HepG2 (cell line): ENCODE measurements at regions not wholly inside any gene's neighbourhood (a gene's known extent, or its start where the extent isn't known, plus 50 kb on each side); places are given as distances from the start of the nearest gene placed in this dataset.

Experiments used
- ATAC-seq: fragments of 200-7000 bp; cut with Tn5 transposase; 3 replicates; pipeline ENCODE4 v1.9.1; 2020; ENCODE audit warnings: mild to moderate bottlenecking, moderate library complexity
- BruUV-seq: library from RNA; stranded (reverse); fragments of 400-500 nt; replicated peaks from 2 replicates; lab custom pipeline; 2021; lab: Mats Ljungman, UMichigan
- CTCF ChIA-PET: fragments of 300-600 bp; formaldehyde crosslinking; extraction: SDS; loops from one replicate; lab custom pipeline; 2021; ENCODE audit warnings: low total read pairs, inconsistent platforms, low intra/inter-chr PET ratio; lab: Yijun Ruan, JAX
- POLR2A ChIA-PET: fragments of 350-600 bp; sonication (Branson Sonifier 250); formaldehyde crosslinking; loops from one replicate; lab custom pipeline; 2020; ENCODE audit warnings: antibody characterized with exemption, inconsistent platforms; lab: Yijun Ruan, JAX
- DNase-seq: peaks from one replicate; pipeline ENCODE4 v3.0.0-alpha.2; 2015; ENCODE audit warnings: low spot score
- FAIRE-seq: peaks from 3 replicates; lab custom pipeline; 2011; peaks lifted over from hg19 to GRCh38; lab: Jason Lieb, UNC
- H2AFZ ChIP-seq: one replicate; pipeline ENCODE4 v1.6.1; 2011; ENCODE audit warnings: low read length, inconsistent platforms
- H3K27ac ChIP-seq: fragments of 300-600 bp; 3 replicates; pipeline ENCODE4 v1.8.0; 2011; ENCODE audit warnings: mixed run types, mild to moderate bottlenecking, mixed read lengths, low read length, inconsistent platforms; ENCODE audit not compliant: insufficient read depth; ENCODE audit errors: extremely low read length
- H3K27me3 ChIP-seq, 2 experiments: fragments of 200-600 bp in 1 of 2; 2 replicates in 1 of 2; 3 replicates in 1 of 2; pipeline versions ENCODE4 v1.6.0 to v1.8.0; 2011; ENCODE audit warnings: low read length in 2 of 2, mild to moderate bottlenecking in 2 of 2, moderate library complexity in 2 of 2, inconsistent platforms in 1 of 2; ENCODE audit not compliant: insufficient read depth in 2 of 2, control insufficient read depth in 1 of 2
- H3K36me3 ChIP-seq, 2 experiments: fragments of 200-600 bp in 1 of 2; replicated peaks in 1 of 2; 2 replicates in 1 of 2; 3 replicates in 1 of 2; pipeline versions ENCODE4 v1.5.1 to v1.8.0; 2011; ENCODE audit warnings: low read length in 2 of 2, inconsistent platforms in 1 of 2; ENCODE audit not compliant: insufficient read depth in 2 of 2, control insufficient read depth in 1 of 2
- H3K4me1 ChIP-seq: 2 replicates; pipeline ENCODE4 v1.5.1; 2012; ENCODE audit warnings: low read length, inconsistent platforms; ENCODE audit not compliant: insufficient read depth
- H3K4me2 ChIP-seq: 2 replicates; pipeline ENCODE4 v1.6.0; 2011; ENCODE audit warnings: low read depth, low read length, inconsistent platforms
- H3K4me3 ChIP-seq, 3 experiments: fragments of 200-600 bp in 1 of 3; sonication (generic), shearing (Covaris generic) in 1 of 3; replicated peaks in 1 of 3; 2 replicates each; pipeline ENCODE4 v1.5.1; 2011 to 2016; ENCODE audit warnings: low read length in 3 of 3, inconsistent platforms in 2 of 3, low read depth in 2 of 3, mild to moderate bottlenecking in 2 of 3, control low read depth in 1 of 3, mixed read lengths in 1 of 3; ENCODE audit not compliant: insufficient read depth in 1 of 3
- H3K79me2 ChIP-seq: one replicate; pipeline ENCODE4 v1.6.1; 2011; ENCODE audit warnings: low read length, inconsistent platforms; ENCODE audit not compliant: insufficient read depth
- H3K9ac ChIP-seq: 2 replicates; pipeline ENCODE4 v1.6.0; 2011; ENCODE audit warnings: mild to moderate bottlenecking, low read depth, low read length, inconsistent platforms; ENCODE audit not compliant: insufficient read depth
- H3K9me3 ChIP-seq: 2 replicates; pipeline ENCODE4 v1.5.1; 2012; ENCODE audit warnings: mild to moderate bottlenecking, low read length
- H4K20me1 ChIP-seq: 2 replicates; pipeline ENCODE4 v1.6.0; 2011; ENCODE audit warnings: inconsistent platforms, mild to moderate bottlenecking, low read length, moderate library complexity; ENCODE audit not compliant: insufficient read depth
- ATM ChIP-seq: fragments of 450-650 bp; IDR thresholded peaks from 2 replicates; pipeline ENCODE4 v1.7.1; 2017; ENCODE audit warnings: mild to moderate bottlenecking, borderline replicate concordance
- CBFB ChIP-seq: sonication (generic); formaldehyde crosslinking; IDR thresholded peaks from 2 replicates; pipeline ENCODE4 v1.4.0; 2020; ENCODE audit warnings: missing genetic modification reagents
- E2F5 ChIP-seq: sonication (generic); formaldehyde crosslinking; conservative IDR thresholded peaks from 2 replicates; pipeline ENCODE4 v1.4.0; 2020; ENCODE audit warnings: missing genetic modification reagents
- FOXA1 ChIP-seq, 2 experiments: fragments of 450-650 bp in 1 of 2; sonication (generic) in 1 of 2; formaldehyde crosslinking in 1 of 2; IDR thresholded peaks; 2 replicates each; pipeline versions ENCODE4 v1.4.0 to v1.6.1; 2016 to 2020; ENCODE audit warnings: missing genetic modification reagents in 1 of 2
- KDM5A ChIP-seq: fragments of 200-600 bp; sonication (generic); IDR thresholded peaks from 2 replicates; pipeline ENCODE4 v1.7.0; 2018; ENCODE audit warnings: antibody characterized with exemption, mild to moderate bottlenecking, low read length, borderline replicate concordance
- MEIS1 ChIP-seq: sonication (generic); formaldehyde crosslinking; IDR thresholded peaks from 2 replicates; pipeline ENCODE4 v1.9.0; 2021; ENCODE audit warnings: mild to moderate bottlenecking, missing genetic modification reagents, moderate library complexity, borderline replicate concordance
- MTA1 ChIP-seq: sonication (generic); formaldehyde crosslinking; IDR thresholded peaks from 2 replicates; pipeline ENCODE4 v1.4.0; 2020; ENCODE audit warnings: missing genetic modification reagents, mild to moderate bottlenecking, borderline replicate concordance
- PHF5A ChIP-seq: IDR thresholded peaks from one replicate; pipeline ENCODE4 v1.6.1; 2018; ENCODE audit warnings: low read depth, missing genetic modification reagents; ENCODE audit not compliant: unreplicated experiment
- RBAK ChIP-seq: sonication (generic); formaldehyde crosslinking; IDR thresholded peaks from 2 replicates; pipeline ENCODE4 v1.5.1; 2020; ENCODE audit warnings: mild to moderate bottlenecking, missing genetic modification reagents
- RELA ChIP-seq: sonication (generic); formaldehyde crosslinking; IDR thresholded peaks from 2 replicates; pipeline ENCODE4 v1.4.0; 2020; ENCODE audit warnings: missing genetic modification reagents
- RERE ChIP-seq: IDR thresholded peaks from 2 replicates; pipeline ENCODE4 v1.6.1; 2016; ENCODE audit warnings: low read depth, missing genetic modification reagents, missing compliant biosample characterization
- SSRP1 ChIP-seq: IDR thresholded peaks from 2 replicates; pipeline ENCODE4 v1.6.1; 2016; ENCODE audit warnings: control low read depth
- TRIM24 ChIP-seq: sonication (generic); formaldehyde crosslinking; IDR thresholded peaks from 2 replicates; pipeline ENCODE4 v1.8.0; 2022; ENCODE audit warnings: mild to moderate bottlenecking, missing genetic modification reagents
- U2AF1 ChIP-seq: fragments of 200-400 bp; formaldehyde crosslinking; optimal IDR thresholded peaks from 2 replicates; pipeline ENCODE3; 2017; ENCODE audit warnings: mild to moderate bottlenecking, low read depth, low read length
- ZBTB42 ChIP-seq: sonication (generic); formaldehyde crosslinking; IDR thresholded peaks from 2 replicates; pipeline ENCODE4 v1.5.0; 2020; ENCODE audit warnings: mild to moderate bottlenecking, missing genetic modification reagents
- ZFX ChIP-seq: sonication (generic); formaldehyde crosslinking; IDR thresholded peaks from 2 replicates; pipeline ENCODE4 v1.4.0; 2020; ENCODE audit warnings: mild to moderate bottlenecking, low read depth, missing genetic modification reagents, moderate library complexity
- ZNF724P ChIP-seq: sonication (generic); formaldehyde crosslinking; IDR thresholded peaks from 2 replicates; pipeline ENCODE4 v1.8.0; 2022; ENCODE audit warnings: missing genetic modification reagents, borderline replicate concordance
- WGBS: methylation state at CpG from one replicate; pipeline ENCODE4 v1.1.6; 2017; ENCODE audit warnings: low lambda C conversion rate; 5-methylcytosine and 5-hydroxymethylcytosine counted together
- in situ Hi-C: cut with HindIII; loops from 2 replicates; pipeline ENCODE4 v1.10.0; 2017; ENCODE audit warnings: low pct_unique_long_range_greater_than_20kb; ENCODE audit not compliant: extremely low pct_ligation_motif_present
- intact Hi-C: fragments of 100-400 bp; cut with micrococcal nuclease; formaldehyde crosslinking; loops from one replicate; pipeline ENCODE4 v1.10.0; 2022; ENCODE audit not compliant: unreplicated experiment
- TF ChIP-seq, protein P1 (sequence below): sonication (generic); formaldehyde crosslinking; IDR thresholded peaks from 2 replicates; pipeline ENCODE4 v1.5.1; 2020; ENCODE audit warnings: missing genetic modification reagents, mild to moderate bottlenecking, borderline replicate concordance

- TF ChIP-seq, protein P1, sequence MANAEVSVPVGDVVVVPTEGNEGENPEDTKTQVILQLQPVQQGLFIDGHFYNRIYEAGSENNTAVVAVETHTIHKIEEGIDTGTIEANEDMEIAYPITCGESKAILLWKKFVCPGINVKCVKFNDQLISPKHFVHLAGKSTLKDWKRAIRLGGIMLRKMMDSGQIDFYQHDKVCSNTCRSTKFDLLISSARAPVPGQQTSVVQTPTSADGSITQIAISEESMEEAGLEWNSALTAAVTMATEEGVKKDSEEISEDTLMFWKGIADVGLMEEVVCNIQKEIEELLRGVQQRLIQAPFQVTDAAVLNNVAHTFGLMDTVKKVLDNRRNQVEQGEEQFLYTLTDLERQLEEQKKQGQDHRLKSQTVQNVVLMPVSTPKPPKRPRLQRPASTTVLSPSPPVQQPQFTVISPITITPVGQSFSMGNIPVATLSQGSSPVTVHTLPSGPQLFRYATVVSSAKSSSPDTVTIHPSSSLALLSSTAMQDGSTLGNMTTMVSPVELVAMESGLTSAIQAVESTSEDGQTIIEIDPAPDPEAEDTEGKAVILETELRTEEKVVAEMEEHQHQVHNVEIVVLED (CRISPR knock-in tag), result no peak
- TF ChIP-seq MEIS1 (CRISPR knock-in tag), result no peak
- no peak for TF ChIP-seq TRIM24 (CRISPR knock-in tag)
- TF ChIP-seq ZFX (CRISPR knock-in tag), result no peak
- no peak for TF ChIP-seq CBFB
- TF ChIP-seq RBAK (CRISPR knock-in tag), result no peak
- no peak for TF ChIP-seq KDM5A
Observed at GRCh38 chr13:103386341-103386740, 320.1 kb upstream of the SLC10A2 start (continued).

DNA sequence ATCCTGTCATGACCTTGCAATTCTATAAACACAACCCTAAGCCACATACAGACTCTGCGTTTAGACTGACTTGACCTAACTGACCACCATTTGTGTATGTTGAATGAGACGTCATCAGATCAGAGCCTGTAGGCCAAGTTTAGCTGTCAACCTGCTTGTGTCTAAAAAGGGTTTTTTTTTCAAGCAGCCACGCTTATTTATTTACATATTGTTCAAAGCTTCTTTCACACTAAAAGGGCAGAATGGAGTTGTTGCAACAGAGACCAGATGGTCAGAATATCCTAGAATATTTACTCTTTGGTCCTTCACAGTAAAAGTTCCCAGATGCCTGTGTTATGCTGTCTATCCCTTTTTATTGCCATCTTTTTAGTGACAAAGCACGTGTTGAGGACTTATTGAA lies 307.7 kb upstream of the SLC10A2 start:
- H3K79me2 ChIP-seq, result no peaks in the 10 kb centered on the region
- FAIRE-seq (no peak), ATAC-seq (no peak), DNase-seq (no peak)
- in situ Hi-C loops (no loop called here), intact Hi-C loops (no loop called here)
- ChIA-PET CTCF (no interaction called here), POLR2A (no interaction called here)
- no peaks in the 10 kb centered on the region for H3K4me1 ChIP-seq
- no peak overlapping the region for H3K4me2 ChIP-seq
- 5% methylated on average over 4 of the region's 4 CpGs for WGBS
- H3K4me3 ChIP-seq, result no peak overlapping the region
- no peak overlapping the region for H3K27ac ChIP-seq
- no peak overlapping the region for H3K9ac ChIP-seq
- no peaks in the 10 kb centered on the region for H3K27me3 ChIP-seq
- H4K20me1 ChIP-seq, result no peaks in the 10 kb centered on the region
- peaks cover 71% of the 10 kb centered on the region for H3K9me3 ChIP-seq
- no TSS peak for BruUV-seq
- no peak overlapping the region for H2AFZ ChIP-seq
- H3K36me3 ChIP-seq, result no peaks in the 10 kb centered on the region
- TF ChIP-seq PHF5A (no peak), ZBTB42 (CRISPR knock-in tag) (no peak), RERE (CRISPR knock-in tag) (no peak), RELA (CRISPR knock-in tag) (no peak), ZNF724P (CRISPR knock-in tag) (no peak), E2F5 (no peak), MTA1 (CRISPR knock-in tag) (no peak), U2AF1 (no peak), FOXA1 (IDR thresholded peaks at IDR 0.05) (no peak), FOXA1 (CRISPR knock-in tag; IDR thresholded peaks at IDR 0.05) (no peak), SSRP1 (no peak), ATM (no peak)
